ENCODE measurements at regions not wholly inside any gene's neighbourhood (a gene's known extent, or its start where the extent isn't known, plus 50 kb on each side); places are given as distances from the start of the nearest gene placed in this dataset.
"Not testable (repeated sequence)": the region's sequence is repeated elsewhere in the genome, so short reads cannot be mapped to it uniquely, and the experiment has no call there.

- H3K9me3 ChIP-seq (ENCODE audit: control insufficient read depth, insufficient read depth, low read depth, low read length); H3K36me3 ChIP-seq (ENCODE audit: control insufficient read depth in 2 of 2, insufficient read depth in 1 of 2, low read length in 2 of 2); H3K27ac ChIP-seq (ENCODE audit: extremely low read depth, low read depth, low read length); H3K4me1 ChIP-seq (ENCODE audit: control insufficient read depth, insufficient read depth, low read length); CTCF ChIA-PET; H3K4me3 ChIP-seq (ENCODE audit: low read depth, low read length); POLR2A ChIA-PET: not testable (repeated sequence)
- TF ChIP-seq ZNF654 (tag by site-specific recombination; IDR thresholded peaks at IDR 0.05; ENCODE audit: low read depth) = peak; percentile 35
Measured at GRCh38 chr22:11597666-11598358, 3930.2 kb upstream of the OR11H1 start.

GRCh38 chr22:11598492-11599440 is 3929.2 kb upstream of the OR11H1 start:
- Histone ChIP-seq H3K9me3 (ENCODE audit: control insufficient read depth, insufficient read depth, low read depth, low read length) (no peaks in the 10 kb centered on the region; the same call in none of the 2 replicates), H3K4me3 (ENCODE audit: low read depth, low read length) (no peak overlapping the region), H3K4me1 (ENCODE audit: control insufficient read depth, insufficient read depth, low read length) (no peaks in the 10 kb centered on the region), H3K27ac (ENCODE audit: extremely low read depth, low read depth, low read length) (no peak overlapping the region), H3K36me3 (ENCODE audit: control insufficient read depth in 2 of 2, insufficient read depth in 1 of 2, low read length in 2 of 2) (no peaks in the 10 kb centered on the region)
- no peak for TF ChIP-seq PRDM6 (tag by site-specific recombination; IDR thresholded peaks at IDR 0.05)
- TF ChIP-seq ZBTB26 (tag by site-specific recombination; optimal IDR thresholded peaks at IDR 0.05) = peak; percentile 7
- no peak for TF ChIP-seq ZNF514 (tag by site-specific recombination; IDR thresholded peaks at IDR 0.05)
- ChIA-PET CTCF (no interaction called here), POLR2A (no interaction called here)

- H3K27ac ChIP-seq (ENCODE audit: extremely low read depth, low read depth, low read length); H3K36me3 ChIP-seq (ENCODE audit: control insufficient read depth in 2 of 2, insufficient read depth in 1 of 2, low read length in 2 of 2); H3K9me3 ChIP-seq (ENCODE audit: control insufficient read depth, insufficient read depth, low read depth, low read length); H3K4me1 ChIP-seq (ENCODE audit: control insufficient read depth, insufficient read depth, low read length); H3K4me3 ChIP-seq (ENCODE audit: low read depth, low read length); POLR2A ChIA-PET; CTCF ChIA-PET: not testable (repeated sequence)
Measured at GRCh38 chr22:11599456-11599855, 3928.5 kb upstream of the OR11H1 start.

- POLR2A ChIA-PET; H3K36me3 ChIP-seq (ENCODE audit: control insufficient read depth in 2 of 2, insufficient read depth in 1 of 2, low read length in 2 of 2); H3K4me1 ChIP-seq (ENCODE audit: control insufficient read depth, insufficient read depth, low read length); CTCF ChIA-PET; H3K27ac ChIP-seq (ENCODE audit: extremely low read depth, low read depth, low read length); H3K9me3 ChIP-seq (ENCODE audit: control insufficient read depth, insufficient read depth, low read depth, low read length); H3K4me3 ChIP-seq (ENCODE audit: low read depth, low read length): not testable (repeated sequence)
Measured at GRCh38 chr22:11600161-11600560, 3927.8 kb upstream of the OR11H1 start.

- CTCF ChIA-PET; H3K36me3 ChIP-seq (ENCODE audit: control insufficient read depth in 2 of 2, insufficient read depth in 1 of 2, low read length in 2 of 2); H3K4me1 ChIP-seq (ENCODE audit: control insufficient read depth, insufficient read depth, low read length); POLR2A ChIA-PET; H3K4me3 ChIP-seq (ENCODE audit: low read depth, low read length); H3K27ac ChIP-seq (ENCODE audit: extremely low read depth, low read depth, low read length); H3K9me3 ChIP-seq (ENCODE audit: control insufficient read depth, insufficient read depth, low read depth, low read length): not testable (repeated sequence)
Measured at GRCh38 chr22:11600896-11601890, 3926.8 kb upstream of the OR11H1 start.

GRCh38 chr22:11604635-11605395 is 3923.2 kb upstream of the OR11H1 start:
- H3K36me3 ChIP-seq (ENCODE audit: control insufficient read depth in 2 of 2, insufficient read depth in 1 of 2, low read length in 2 of 2); H3K27ac ChIP-seq (ENCODE audit: extremely low read depth, low read depth, low read length); CTCF ChIA-PET; H3K4me1 ChIP-seq (ENCODE audit: control insufficient read depth, insufficient read depth, low read length); POLR2A ChIA-PET; H3K9me3 ChIP-seq (ENCODE audit: control insufficient read depth, insufficient read depth, low read depth, low read length); H3K4me3 ChIP-seq (ENCODE audit: low read depth, low read length): not testable (repeated sequence)

Data from HEK293 (cell line).